ENCODE measurements at regions not wholly inside any gene's neighbourhood (a gene's known extent, or its start where the extent isn't known, plus 50 kb on each side); places are given as distances from the start of the nearest gene placed in this dataset.

DNA sequence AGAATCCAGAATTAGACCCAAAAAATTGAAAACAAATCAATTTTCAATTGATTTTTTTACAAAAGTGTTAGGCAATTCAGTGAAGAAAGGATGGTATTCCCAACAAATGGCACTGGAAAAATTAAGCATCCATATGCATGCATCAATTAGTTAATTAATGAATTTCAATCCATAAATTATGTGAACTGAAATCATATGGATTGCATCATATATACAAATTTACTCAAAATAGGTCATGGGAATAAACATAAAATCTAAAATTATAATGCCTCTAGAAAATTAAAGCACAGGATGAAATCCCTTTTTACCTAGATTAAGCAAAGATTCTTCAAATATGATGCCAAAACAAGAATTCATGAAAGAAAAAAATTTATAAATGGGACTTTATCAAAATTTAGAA is 213.9 kb upstream of the KLHL29 start:
- in situ Hi-C loops (cut with HindIII; ENCODE audit: low pct_unique_long_range_greater_than_20kb, low sequenced_read_pairs), result no loop called here

DNA sequence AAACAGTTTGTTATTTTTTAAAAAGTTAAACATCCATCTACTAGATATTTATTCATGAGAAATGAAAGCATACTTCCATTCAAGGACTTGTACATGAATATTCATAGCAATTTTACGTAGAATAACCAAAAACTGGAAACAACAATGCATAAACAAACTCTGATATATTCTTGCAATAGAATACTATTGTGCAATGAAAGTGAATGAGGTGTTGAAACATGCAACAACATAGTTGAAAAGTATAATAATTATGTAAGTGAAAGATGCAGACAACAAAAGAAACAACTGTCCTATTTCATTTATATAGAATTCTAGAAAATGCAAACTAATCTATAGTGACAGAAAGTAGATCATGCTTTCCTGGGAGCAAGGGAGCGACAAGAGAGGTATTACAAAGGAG is 206.6 kb upstream of the KLHL29 start:
- DNase-seq (ENCODE audit: low read depth, low spot score) (no peak), ATAC-seq (no peak)
- Histone ChIP-seq H3K27ac (ENCODE audit: low read length) (no peak overlapping the region), H3K27me3 (ENCODE audit: control insufficient read depth, insufficient read depth, low read length) (no peaks in the 10 kb centered on the region), H3K4me1 (ENCODE audit: control insufficient read depth, insufficient read depth, low read length) (no peaks in the 10 kb centered on the region), H3K4me3 (ENCODE audit: low read depth in 2 of 2, low read length in 2 of 2) (no peak overlapping the region), H3K36me3 (ENCODE audit: control insufficient read depth, insufficient read depth, low read length) (no peaks in the 10 kb centered on the region), H3K9me3 (ENCODE audit: control insufficient read depth, insufficient read depth, low read depth, low read length) (no peaks in the 10 kb centered on the region)
- TF ChIP-seq, protein P1, sequence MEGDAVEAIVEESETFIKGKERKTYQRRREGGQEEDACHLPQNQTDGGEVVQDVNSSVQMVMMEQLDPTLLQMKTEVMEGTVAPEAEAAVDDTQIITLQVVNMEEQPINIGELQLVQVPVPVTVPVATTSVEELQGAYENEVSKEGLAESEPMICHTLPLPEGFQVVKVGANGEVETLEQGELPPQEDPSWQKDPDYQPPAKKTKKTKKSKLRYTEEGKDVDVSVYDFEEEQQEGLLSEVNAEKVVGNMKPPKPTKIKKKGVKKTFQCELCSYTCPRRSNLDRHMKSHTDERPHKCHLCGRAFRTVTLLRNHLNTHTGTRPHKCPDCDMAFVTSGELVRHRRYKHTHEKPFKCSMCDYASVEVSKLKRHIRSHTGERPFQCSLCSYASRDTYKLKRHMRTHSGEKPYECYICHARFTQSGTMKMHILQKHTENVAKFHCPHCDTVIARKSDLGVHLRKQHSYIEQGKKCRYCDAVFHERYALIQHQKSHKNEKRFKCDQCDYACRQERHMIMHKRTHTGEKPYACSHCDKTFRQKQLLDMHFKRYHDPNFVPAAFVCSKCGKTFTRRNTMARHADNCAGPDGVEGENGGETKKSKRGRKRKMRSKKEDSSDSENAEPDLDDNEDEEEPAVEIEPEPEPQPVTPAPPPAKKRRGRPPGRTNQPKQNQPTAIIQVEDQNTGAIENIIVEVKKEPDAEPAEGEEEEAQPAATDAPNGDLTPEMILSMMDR (IDR thresholded peaks at IDR 0.05), result no peak
- TF ChIP-seq SIN3A (IDR thresholded peaks at IDR 0.05; ENCODE audit: borderline replicate concordance, insufficient read depth, low read depth, low read length), result no peak
- TF ChIP-seq, protein P2, sequence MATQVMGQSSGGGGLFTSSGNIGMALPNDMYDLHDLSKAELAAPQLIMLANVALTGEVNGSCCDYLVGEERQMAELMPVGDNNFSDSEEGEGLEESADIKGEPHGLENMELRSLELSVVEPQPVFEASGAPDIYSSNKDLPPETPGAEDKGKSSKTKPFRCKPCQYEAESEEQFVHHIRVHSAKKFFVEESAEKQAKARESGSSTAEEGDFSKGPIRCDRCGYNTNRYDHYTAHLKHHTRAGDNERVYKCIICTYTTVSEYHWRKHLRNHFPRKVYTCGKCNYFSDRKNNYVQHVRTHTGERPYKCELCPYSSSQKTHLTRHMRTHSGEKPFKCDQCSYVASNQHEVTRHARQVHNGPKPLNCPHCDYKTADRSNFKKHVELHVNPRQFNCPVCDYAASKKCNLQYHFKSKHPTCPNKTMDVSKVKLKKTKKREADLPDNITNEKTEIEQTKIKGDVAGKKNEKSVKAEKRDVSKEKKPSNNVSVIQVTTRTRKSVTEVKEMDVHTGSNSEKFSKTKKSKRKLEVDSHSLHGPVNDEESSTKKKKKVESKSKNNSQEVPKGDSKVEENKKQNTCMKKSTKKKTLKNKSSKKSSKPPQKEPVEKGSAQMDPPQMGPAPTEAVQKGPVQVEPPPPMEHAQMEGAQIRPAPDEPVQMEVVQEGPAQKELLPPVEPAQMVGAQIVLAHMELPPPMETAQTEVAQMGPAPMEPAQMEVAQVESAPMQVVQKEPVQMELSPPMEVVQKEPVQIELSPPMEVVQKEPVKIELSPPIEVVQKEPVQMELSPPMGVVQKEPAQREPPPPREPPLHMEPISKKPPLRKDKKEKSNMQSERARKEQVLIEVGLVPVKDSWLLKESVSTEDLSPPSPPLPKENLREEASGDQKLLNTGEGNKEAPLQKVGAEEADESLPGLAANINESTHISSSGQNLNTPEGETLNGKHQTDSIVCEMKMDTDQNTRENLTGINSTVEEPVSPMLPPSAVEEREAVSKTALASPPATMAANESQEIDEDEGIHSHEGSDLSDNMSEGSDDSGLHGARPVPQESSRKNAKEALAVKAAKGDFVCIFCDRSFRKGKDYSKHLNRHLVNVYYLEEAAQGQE (IDR thresholded peaks at IDR 0.05; ENCODE audit: insufficient read depth in 1 of 2, low read depth in 2 of 2, low read length in 1 of 2), result no peak
- no TSS peak for BruUV-seq (replicated peaks)
- in situ Hi-C loops (cut with HindIII; ENCODE audit: low pct_unique_long_range_greater_than_20kb, low sequenced_read_pairs) (no loop called here), intact Hi-C loops (cut with micrococcal nuclease; ENCODE audit: unreplicated experiment) (no loop called here)
- POLR2A ChIA-PET, result no interaction called here
- CTCF ChIA-PET, result no interaction called here

More for the DNA sequence above, 213.9 kb upstream of the KLHL29 start:
- ATAC-seq (no peak), DNase-seq (ENCODE audit: low read depth, low spot score) (no peak)
- no peak overlapping the region for H3K27ac ChIP-seq (ENCODE audit: low read length)
- 0 out of 2 replicates have a peak, but pooled peaks cover 2% of the 10 kb centered on the region for H3K27me3 ChIP-seq (ENCODE audit: control insufficient read depth, insufficient read depth, low read length)
- POLR2A ChIA-PET, result no interaction called here
- no peaks in the 10 kb centered on the region for H3K36me3 ChIP-seq (ENCODE audit: control insufficient read depth, insufficient read depth, low read length)
- CTCF ChIA-PET, result no interaction called here
- no peaks in the 10 kb centered on the region for H3K4me1 ChIP-seq (ENCODE audit: control insufficient read depth, insufficient read depth, low read length)
- no peak overlapping the region for H3K4me3 ChIP-seq (ENCODE audit: low read depth in 2 of 2, low read length in 2 of 2)
- no peaks in the 10 kb centered on the region for H3K9me3 ChIP-seq (ENCODE audit: control insufficient read depth, insufficient read depth, low read depth, low read length)
- no TSS peak for BruUV-seq (replicated peaks)
- TF ChIP-seq POLR2AphosphoS5 (IDR thresholded peaks at IDR 0.05; ENCODE audit: low read depth, low read length), result no peak
- TF ChIP-seq TCF7L2 (IDR thresholded peaks at IDR 0.05; ENCODE audit: low read depth, low read length), result no peak
- no peak for TF ChIP-seq SIN3A (IDR thresholded peaks at IDR 0.05; ENCODE audit: borderline replicate concordance, insufficient read depth, low read depth, low read length)
- TF ChIP-seq, protein P2 (IDR thresholded peaks at IDR 0.05; ENCODE audit: insufficient read depth in 1 of 2, low read depth in 2 of 2, low read length in 1 of 2), result no peak
- TF ChIP-seq, protein P1 (IDR thresholded peaks at IDR 0.05), result no peak
- intact Hi-C loops (cut with micrococcal nuclease; ENCODE audit: unreplicated experiment), result no loop called here

All from Panc1 (cell line).